ENCODE measurements at regions not wholly inside any gene's neighbourhood (a gene's known extent, or its start where the extent isn't known, plus 50 kb on each side); places are given as distances from the start of the nearest gene placed in this dataset.

GRCh38 chr2:120947982-120948661 is 212.5 kb downstream of the GLI2 start:
- peaks cover 3% of the 10 kb centered on the region for H3K4me1 Mint-ChIP-seq (ENCODE audit: low read depth)

GRCh38 chr2:120948662-120949011 is 213.0 kb downstream of the GLI2 start:
- TF ChIP-seq CTCF (IDR thresholded peaks at IDR 0.05; ENCODE audit: unreplicated experiment) = no peak

More at GRCh38 chr2:120947982-120948661, 212.5 kb downstream of the GLI2 start:
- H3K9me3 Mint-ChIP-seq (ENCODE audit: low read depth) = no peaks in the 10 kb centered on the region
- peaks cover 80% of the 10 kb centered on the region for H3K27me3 Mint-ChIP-seq
- H3K27ac Mint-ChIP-seq = no peak overlapping the region
- no peaks in the 10 kb centered on the region for H3K36me3 Mint-ChIP-seq (ENCODE audit: insufficient read depth)
- TF ChIP-seq CTCF (IDR thresholded peaks at IDR 0.05; ENCODE audit: unreplicated experiment) = no peak
- no peak overlapping the region for H3K4me3 Mint-ChIP-seq (ENCODE audit: low read depth)
- no peak for DNase-seq (ENCODE audit: low spot score, unreplicated experiment)

GRCh38 chr2:120949027-120949956 is 213.6 kb downstream of the GLI2 start:
- Mint-ChIP-seq H3K27me3 (peaks cover 82% of the 10 kb centered on the region), H3K4me1 (ENCODE audit: low read depth) (peaks cover 3% of the 10 kb centered on the region), H3K36me3 (ENCODE audit: insufficient read depth) (no peaks in the 10 kb centered on the region), H3K27ac (no peak overlapping the region), H3K4me3 (ENCODE audit: low read depth) (no peak overlapping the region), H3K9me3 (ENCODE audit: low read depth) (no peaks in the 10 kb centered on the region)
- TF ChIP-seq CTCF (IDR thresholded peaks at IDR 0.05; ENCODE audit: unreplicated experiment) = peak; percentile 33
- DNase-seq (ENCODE audit: low spot score, unreplicated experiment) = no peak

More at GRCh38 chr2:120948662-120949011, 213.0 kb downstream of the GLI2 start:
- peaks cover 3% of the 10 kb centered on the region for H3K4me1 Mint-ChIP-seq (ENCODE audit: low read depth)
- no peak overlapping the region for H3K27ac Mint-ChIP-seq
- DNase-seq (ENCODE audit: low spot score, unreplicated experiment) = no peak
- peaks cover 81% of the 10 kb centered on the region for H3K27me3 Mint-ChIP-seq
- no peak overlapping the region for H3K4me3 Mint-ChIP-seq (ENCODE audit: low read depth)
- no peaks in the 10 kb centered on the region for H3K36me3 Mint-ChIP-seq (ENCODE audit: insufficient read depth)
- H3K9me3 Mint-ChIP-seq (ENCODE audit: low read depth) = no peaks in the 10 kb centered on the region

- Mint-ChIP-seq H3K4me1 (ENCODE audit: low read depth) (peaks cover 3% of the 10 kb centered on the region), H3K36me3 (ENCODE audit: insufficient read depth) (no peaks in the 10 kb centered on the region), H3K27me3 (peaks cover 82% of the 10 kb centered on the region), H3K27ac (no peak overlapping the region), H3K4me3 (ENCODE audit: low read depth) (no peak overlapping the region), H3K9me3 (ENCODE audit: low read depth) (no peaks in the 10 kb centered on the region)
- no peak for DNase-seq (ENCODE audit: low spot score, unreplicated experiment)
- TF ChIP-seq CTCF (IDR thresholded peaks at IDR 0.05; ENCODE audit: unreplicated experiment) = no peak
Measured at GRCh38 chr2:120949957-120950590, 214.4 kb downstream of the GLI2 start.

GRCh38 chr2:120951693-120952092 is 216.0 kb downstream of the GLI2 start:
- no peaks in the 10 kb centered on the region for H3K4me1 Mint-ChIP-seq (ENCODE audit: low read depth)
- no peak overlapping the region for H3K27ac Mint-ChIP-seq
- no peaks in the 10 kb centered on the region for H3K36me3 Mint-ChIP-seq (ENCODE audit: insufficient read depth)
- TF ChIP-seq CTCF (IDR thresholded peaks at IDR 0.05; ENCODE audit: unreplicated experiment) = no peak
- no peak for DNase-seq (ENCODE audit: low spot score, unreplicated experiment)
- H3K9me3 Mint-ChIP-seq (ENCODE audit: low read depth) = no peaks in the 10 kb centered on the region
- no peak overlapping the region for H3K4me3 Mint-ChIP-seq (ENCODE audit: low read depth)
- peaks cover 77% of the 10 kb centered on the region for H3K27me3 Mint-ChIP-seq
